Nephron (organoid): ENCODE measurements at regions not wholly inside any gene's neighbourhood (a gene's known extent, or its start where the extent isn't known, plus 50 kb on each side); places are given as distances from the start of the nearest gene placed in this dataset.

Source experiments
- H3K27ac Mint-ChIP-seq, 3 experiments: 2 replicates each; pipeline ENCODE4 v1.8.0; 2020; ENCODE audit warnings: mixed read lengths in 3 of 3, mild to moderate bottlenecking in 2 of 3, moderate library complexity in 1 of 3
- H3K27me3 Mint-ChIP-seq: 2 replicates; pipeline ENCODE4 v1.8.0; 2021; ENCODE audit warnings: low read depth, mild to moderate bottlenecking, moderate library complexity, mixed read lengths
- H3K36me3 Mint-ChIP-seq: 2 replicates; pipeline ENCODE4 v1.8.0; 2020; ENCODE audit warnings: low read depth, mixed read lengths
- H3K4me1 Mint-ChIP-seq: 2 replicates; pipeline ENCODE4 v1.8.0; 2020; ENCODE audit warnings: mixed read lengths
- H3K4me3 Mint-ChIP-seq, 3 experiments: 2 replicates each; pipeline ENCODE4 v1.8.0; 2020; ENCODE audit warnings: mild to moderate bottlenecking in 3 of 3, mixed read lengths in 3 of 3, moderate library complexity in 2 of 3
- H3K9me3 Mint-ChIP-seq: 2 replicates; pipeline ENCODE4 v1.8.0; 2020; ENCODE audit warnings: mixed read lengths
- CTCF ChIP-seq, 3 experiments: fragments of 200-600 bp; sonication (generic); IDR thresholded peaks; one replicate each; pipeline ENCODE4 v1.5.0; 2021; ENCODE audit warnings: antibody characterized with exemption in 3 of 3; ENCODE audit not compliant: unreplicated experiment in 3 of 3

- Mint-ChIP-seq H3K27me3 (peaks cover 40% of the 10 kb centered on the region), H3K9me3 (no peaks in the 10 kb centered on the region), H3K4me1 (peaks cover 58% of the 10 kb centered on the region), H3K36me3 (no peaks in the 10 kb centered on the region), H3K4me3 (peak overlapping the region; percentile 49 to 76 (median 65)), H3K27ac (peak overlapping the region; percentile 37 to 53 (median 52))
- TF ChIP-seq CTCF (IDR thresholded peaks at IDR 0.05; ENCODE audit: unreplicated experiment in 3 of 3), result no peak
Observed at GRCh38 chr6:44004136-44004535, 123.1 kb downstream of the MRPL14 start.

- Mint-ChIP-seq H3K9me3 (no peaks in the 10 kb centered on the region), H3K27me3 (peaks cover 40% of the 10 kb centered on the region), H3K36me3 (no peaks in the 10 kb centered on the region), H3K4me3 (peak overlapping the region; percentile 49 to 76 (median 65)), H3K4me1 (peaks cover 62% of the 10 kb centered on the region), H3K27ac (peak overlapping the region in 2 of 3 experiments; percentile 52 to 53)
- TF ChIP-seq CTCF (IDR thresholded peaks at IDR 0.05; ENCODE audit: unreplicated experiment in 3 of 3), result no peak
Observed at GRCh38 chr6:44003345-44004061, 123.7 kb downstream of the MRPL14 start.

- Mint-ChIP-seq H3K27ac (no peak overlapping the region), H3K4me1 (peaks cover 60% of the 10 kb centered on the region), H3K4me3 (peak overlapping the region; percentile 63 to 76 (median 71)), H3K9me3 (no peaks in the 10 kb centered on the region), H3K27me3 (peaks cover 39% of the 10 kb centered on the region), H3K36me3 (no peaks in the 10 kb centered on the region)
- TF ChIP-seq CTCF (IDR thresholded peaks at IDR 0.05; ENCODE audit: unreplicated experiment in 3 of 3), result peak; percentile 14 to 33 (median 19)
Observed at GRCh38 chr6:44002593-44003344, 124.5 kb downstream of the MRPL14 start.

- H3K9me3 Mint-ChIP-seq, result no peaks in the 10 kb centered on the region
- H3K27me3 Mint-ChIP-seq, result peaks cover 33% of the 10 kb centered on the region
- peak overlapping the region; percentile 41 to 66 (median 64) for H3K4me3 Mint-ChIP-seq
- no peaks in the 10 kb centered on the region for H3K36me3 Mint-ChIP-seq
- peak overlapping the region in 2 of 3 experiments; percentile 48 to 60 for H3K27ac Mint-ChIP-seq
- no peak for TF ChIP-seq CTCF (IDR thresholded peaks at IDR 0.05; ENCODE audit: unreplicated experiment in 3 of 3)
- H3K4me1 Mint-ChIP-seq, result peaks cover 55% of the 10 kb centered on the region
Observed at GRCh38 chr6:44002067-44002592, 125.1 kb downstream of the MRPL14 start.

- Mint-ChIP-seq H3K4me3 (peak overlapping the region; percentile 64 to 75 (median 66)), H3K27me3 (peaks cover 31% of the 10 kb centered on the region), H3K36me3 (no peaks in the 10 kb centered on the region), H3K9me3 (no peaks in the 10 kb centered on the region), H3K4me1 (peaks cover 52% of the 10 kb centered on the region), H3K27ac (peak overlapping the region; percentile 48 to 65 (median 60))
- TF ChIP-seq CTCF (IDR thresholded peaks at IDR 0.05; ENCODE audit: unreplicated experiment in 3 of 3), result peak; percentile 13 to 28 (median 27)
Observed at GRCh38 chr6:44001318-44002066, 125.8 kb downstream of the MRPL14 start.
